Glutamatergic neuron (in vitro differentiated cells): ENCODE measurements at regions not wholly inside any gene's neighbourhood (a gene's known extent, or its start where the extent isn't known, plus 50 kb on each side); places are given as distances from the start of the nearest gene placed in this dataset.
A peak's percentile ranks its signal among the peaks of the same experiment; 100 is the strongest.

ENCODE experiments used
- DNase-seq: peaks from one replicate; pipeline ENCODE4 v3.0.0; 2022
- H3K27ac Mint-ChIP-seq: one replicate; pipeline ENCODE4 v1.8.0; 2020; ENCODE audit warnings: mild to moderate bottlenecking, mixed read lengths, inconsistent platforms; ENCODE audit not compliant: unreplicated experiment
- H3K27me3 Mint-ChIP-seq: one replicate; pipeline ENCODE4 v1.8.0; 2020; ENCODE audit warnings: mild to moderate bottlenecking, moderate library complexity, mixed read lengths, inconsistent platforms; ENCODE audit not compliant: unreplicated experiment
- H3K36me3 Mint-ChIP-seq: one replicate; pipeline ENCODE4 v1.8.0; 2020; ENCODE audit warnings: mild to moderate bottlenecking, mixed read lengths, inconsistent platforms; ENCODE audit not compliant: unreplicated experiment
- H3K4me1 Mint-ChIP-seq: one replicate; pipeline ENCODE4 v1.8.0; 2020; ENCODE audit warnings: mild to moderate bottlenecking, low read depth, mixed read lengths, inconsistent platforms; ENCODE audit not compliant: unreplicated experiment
- H3K4me3 Mint-ChIP-seq: one replicate; pipeline ENCODE4 v1.8.0; 2020; ENCODE audit warnings: mild to moderate bottlenecking, mixed read lengths, inconsistent platforms; ENCODE audit not compliant: unreplicated experiment
- H3K9me3 Mint-ChIP-seq: one replicate; pipeline ENCODE4 v1.8.0; 2020; ENCODE audit warnings: mild to moderate bottlenecking, moderate library complexity, mixed read lengths, inconsistent platforms; ENCODE audit not compliant: unreplicated experiment
- CTCF ChIP-seq: fragments of 200-600 bp; sonication (generic); IDR thresholded peaks from one replicate; pipeline ENCODE4 v1.5.0; 2021; ENCODE audit not compliant: partially characterized antibody, unreplicated experiment

DNA sequence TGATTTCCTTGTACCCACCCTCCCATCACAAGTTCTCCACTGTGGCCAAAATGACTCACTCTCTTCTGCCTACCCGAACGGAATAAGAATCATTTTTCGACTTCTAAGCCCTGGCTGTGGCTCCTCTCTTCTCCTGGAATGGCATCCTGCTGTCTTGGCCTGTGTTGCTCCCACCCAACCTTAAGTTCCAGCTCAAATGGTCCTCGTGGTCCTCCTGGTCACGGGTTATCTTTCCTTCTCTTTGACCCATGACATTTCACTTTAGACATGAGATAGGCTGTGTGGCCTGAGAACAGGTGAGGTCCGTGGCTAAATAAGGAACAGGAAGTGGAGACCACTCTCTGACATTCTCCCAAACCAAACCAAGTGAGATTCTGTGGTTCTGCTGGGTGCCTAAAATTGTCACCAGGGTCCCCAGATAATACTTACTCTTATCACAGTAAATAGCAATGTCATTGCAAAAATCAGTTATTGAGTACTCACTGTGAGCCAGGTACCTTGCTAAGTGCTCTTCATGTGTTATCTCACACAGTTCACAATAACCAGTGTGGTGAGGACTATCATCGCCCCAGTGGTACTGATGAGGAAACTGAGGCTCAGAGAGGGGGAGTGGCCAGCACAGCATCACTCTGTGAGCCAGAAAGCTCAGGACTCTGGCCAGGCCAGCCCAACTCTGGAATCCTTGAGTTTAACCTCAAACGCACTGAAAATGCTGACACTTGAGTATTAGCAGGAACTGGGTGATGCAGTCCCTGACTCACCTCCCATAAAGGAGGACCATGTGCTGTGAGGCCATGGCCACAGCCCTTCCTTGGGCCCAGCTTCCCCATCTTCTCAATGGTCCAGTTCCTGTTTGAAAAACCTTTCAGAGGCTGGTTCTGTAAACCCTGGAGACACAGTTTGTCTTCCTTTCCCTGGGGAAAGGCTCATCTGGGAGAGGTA, 74.8 kb upstream of the SIRPA start:
- peaks cover 12% of the 10 kb centered on the region for H3K9me3 Mint-ChIP-seq
- H3K27me3 Mint-ChIP-seq = peaks cover 13% of the 10 kb centered on the region
- H3K27ac Mint-ChIP-seq = no peak overlapping the region
- no peaks in the 10 kb centered on the region for H3K4me1 Mint-ChIP-seq
- no peak overlapping the region for H3K4me3 Mint-ChIP-seq
- H3K36me3 Mint-ChIP-seq = peaks cover 9% of the 10 kb centered on the region
- TF ChIP-seq CTCF = no peak
- DNase-seq = no peak

DNA sequence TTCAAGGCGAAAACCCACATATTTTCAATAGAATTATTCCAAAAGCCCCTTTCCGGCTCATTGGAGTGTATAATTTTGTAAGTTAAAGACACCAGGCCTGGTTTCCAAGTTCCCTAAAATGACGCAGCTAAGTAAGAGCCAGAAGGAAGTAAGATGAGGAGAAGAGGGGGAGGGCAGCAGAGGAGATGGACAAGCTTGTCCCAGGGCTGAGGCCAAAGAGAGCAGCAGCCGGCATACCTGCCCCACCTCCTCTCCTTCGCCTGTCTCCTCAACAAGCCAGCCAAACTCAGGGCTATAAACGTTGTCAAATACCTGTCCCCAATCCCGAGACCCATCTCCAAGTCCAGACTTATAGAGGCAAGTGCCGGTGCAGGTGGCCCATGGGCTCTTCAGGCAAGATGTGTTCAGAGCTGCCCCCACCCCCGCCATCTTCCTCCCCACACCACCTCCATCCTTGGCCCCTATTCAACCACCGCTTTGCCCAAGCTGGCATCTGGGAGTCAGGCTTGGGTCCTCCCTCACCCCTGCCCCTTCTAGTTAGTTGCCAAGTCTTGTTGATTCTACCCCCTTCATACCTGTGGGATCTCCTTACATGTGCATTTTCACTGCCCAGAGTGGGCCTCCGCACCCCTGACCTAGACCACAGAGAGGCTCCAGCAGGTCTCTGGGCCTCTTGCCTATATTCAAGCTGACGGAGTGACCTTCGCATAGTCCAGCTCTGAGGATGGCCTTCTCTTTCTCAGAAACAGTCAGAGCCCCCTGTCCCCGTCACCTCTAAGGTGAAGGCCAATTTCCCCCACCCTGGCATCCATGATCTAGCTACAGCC, 75.7 kb upstream of the SIRPA start:
- Mint-ChIP-seq H3K27me3 (peaks cover 13% of the 10 kb centered on the region), H3K9me3 (peaks cover 12% of the 10 kb centered on the region), H3K27ac (no peak overlapping the region), H3K4me3 (no peak overlapping the region), H3K36me3 (peaks cover 9% of the 10 kb centered on the region), H3K4me1 (no peaks in the 10 kb centered on the region)
- TF ChIP-seq CTCF = no peak
- no peak for DNase-seq

DNA sequence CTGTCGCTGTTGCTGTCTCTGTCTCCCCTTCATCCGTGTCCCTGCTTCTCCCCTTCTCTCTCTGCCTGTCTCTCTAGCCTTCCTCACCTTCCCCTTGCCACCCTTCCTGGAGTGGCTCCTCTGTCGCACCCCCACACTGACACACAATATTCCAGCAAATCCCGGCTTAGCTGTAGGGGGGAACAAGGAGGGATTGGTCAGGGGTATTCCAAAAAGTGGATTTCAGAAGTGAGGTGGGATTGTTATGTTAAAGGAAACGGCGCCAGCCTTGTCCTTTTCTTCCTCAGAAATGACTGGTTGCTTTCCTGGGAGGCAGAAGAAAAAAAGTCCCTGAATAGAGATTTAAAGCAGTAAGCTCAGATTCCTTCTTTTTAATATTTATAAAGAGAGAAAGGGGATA, 76.3 kb upstream of the SIRPA start:
- Mint-ChIP-seq H3K4me3 (no peak overlapping the region), H3K9me3 (peaks cover 14% of the 10 kb centered on the region)
- no peak for TF ChIP-seq CTCF

GRCh38 chr20:1818247-1818840, 76.9 kb upstream of the SIRPA start:
- Mint-ChIP-seq H3K36me3 (peaks cover 4% of the 10 kb centered on the region), H3K9me3 (peaks cover 11% of the 10 kb centered on the region), H3K4me3 (peak overlapping the region; percentile 23), H3K27me3 (peaks cover 17% of the 10 kb centered on the region), H3K4me1 (no peaks in the 10 kb centered on the region), H3K27ac (no peak overlapping the region)
- TF ChIP-seq CTCF = no peak
- no peak for DNase-seq

More for the DNA sequence above, 76.3 kb upstream of the SIRPA start:
- H3K27ac Mint-ChIP-seq = no peak overlapping the region
- no peak for DNase-seq
- H3K4me1 Mint-ChIP-seq = no peaks in the 10 kb centered on the region
- peaks cover 17% of the 10 kb centered on the region for H3K27me3 Mint-ChIP-seq
- peaks cover 9% of the 10 kb centered on the region for H3K36me3 Mint-ChIP-seq
